NCI-H2081 treated with DMSO at 0.1 percent for 48 hours (cell line): ENCODE measurements at regions not wholly inside any gene's neighbourhood (a gene's known extent, or its start where the extent isn't known, plus 50 kb on each side); places are given as distances from the start of the nearest gene placed in this dataset.

Experiments
- DNase-seq: peaks from one replicate; lab custom pipeline; 2025; lab: John Stamatoyannopoulos, UW

DNA sequence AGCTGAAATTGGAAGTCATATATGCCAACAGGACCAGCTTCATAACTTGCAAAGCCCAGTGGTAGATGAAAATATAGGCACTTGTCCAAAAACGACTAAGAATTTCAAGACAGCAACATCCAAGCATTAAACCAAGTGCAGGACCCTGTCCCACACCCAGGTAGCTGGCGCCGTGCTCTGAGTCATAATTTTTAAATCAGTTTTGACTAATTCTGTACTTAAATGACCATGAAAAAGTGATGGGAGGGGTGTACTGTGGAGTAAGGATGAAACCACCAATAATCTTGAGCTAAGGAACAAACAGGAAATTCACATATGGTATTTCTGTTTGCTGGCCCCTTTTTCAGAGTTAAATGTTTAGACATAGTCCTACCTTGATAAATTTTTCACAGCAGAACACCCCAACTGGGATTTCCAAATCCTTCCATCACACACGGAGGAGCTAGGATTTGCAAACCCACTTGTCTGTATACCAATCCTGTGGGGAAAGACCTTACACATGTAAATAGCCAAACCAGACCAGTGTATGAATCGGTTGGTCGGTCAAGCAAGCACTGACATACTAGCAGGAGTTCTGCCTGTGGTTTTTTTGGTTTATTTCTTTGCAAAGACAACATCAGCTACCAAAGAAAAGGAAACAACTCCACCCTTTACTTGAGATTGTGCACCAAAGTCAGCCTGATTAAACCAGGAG lies 235.7 kb upstream of the RAB4A start:
- no peak for DNase-seq

DNA sequence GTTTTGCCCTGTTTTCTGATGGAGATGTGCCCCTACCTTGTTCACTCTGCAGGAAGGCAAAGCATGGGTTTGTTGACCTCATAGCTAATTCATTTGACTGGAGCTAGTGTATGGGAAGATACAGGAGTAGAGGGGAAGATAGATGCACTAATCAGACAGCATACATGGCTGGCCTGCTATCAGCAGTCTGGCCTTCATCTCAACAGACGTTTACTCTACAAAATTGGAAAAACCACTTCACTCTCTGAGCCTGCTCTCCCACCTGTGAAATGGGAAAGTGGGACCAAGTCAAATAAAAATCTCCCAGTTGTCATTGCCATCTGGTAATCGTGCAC lies 235.2 kb upstream of the RAB4A start:
- no peak for DNase-seq

DNA sequence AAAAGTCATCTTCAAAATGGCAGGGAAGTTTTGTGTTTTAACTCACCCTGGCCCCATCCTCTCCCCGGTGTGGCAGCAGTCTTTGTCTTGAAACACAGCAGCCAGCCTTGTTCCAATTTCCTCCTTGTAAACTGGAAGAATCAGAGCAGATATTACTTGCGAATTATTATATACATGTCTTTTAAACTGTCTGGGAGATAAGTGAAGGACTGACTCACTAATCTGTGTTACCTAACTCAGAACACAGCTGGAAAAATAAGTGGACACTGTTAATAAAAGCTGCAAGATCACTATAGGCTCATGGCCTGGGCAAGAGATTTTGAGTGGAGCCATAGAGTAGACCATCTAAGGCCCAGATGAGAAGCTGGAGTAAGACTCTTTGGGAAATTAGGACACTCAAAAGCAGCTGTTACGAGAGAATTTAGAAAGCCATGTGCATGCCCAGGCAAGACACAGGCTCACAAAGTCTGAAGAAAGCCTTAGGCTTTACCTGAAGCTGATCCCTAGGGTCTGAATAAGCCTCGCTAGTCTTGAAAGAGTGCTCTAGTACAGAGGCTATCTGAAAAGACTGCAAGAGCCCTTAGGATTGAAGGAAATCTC lies 233.0 kb upstream of the RAB4A start:
- no peak for DNase-seq

DNA sequence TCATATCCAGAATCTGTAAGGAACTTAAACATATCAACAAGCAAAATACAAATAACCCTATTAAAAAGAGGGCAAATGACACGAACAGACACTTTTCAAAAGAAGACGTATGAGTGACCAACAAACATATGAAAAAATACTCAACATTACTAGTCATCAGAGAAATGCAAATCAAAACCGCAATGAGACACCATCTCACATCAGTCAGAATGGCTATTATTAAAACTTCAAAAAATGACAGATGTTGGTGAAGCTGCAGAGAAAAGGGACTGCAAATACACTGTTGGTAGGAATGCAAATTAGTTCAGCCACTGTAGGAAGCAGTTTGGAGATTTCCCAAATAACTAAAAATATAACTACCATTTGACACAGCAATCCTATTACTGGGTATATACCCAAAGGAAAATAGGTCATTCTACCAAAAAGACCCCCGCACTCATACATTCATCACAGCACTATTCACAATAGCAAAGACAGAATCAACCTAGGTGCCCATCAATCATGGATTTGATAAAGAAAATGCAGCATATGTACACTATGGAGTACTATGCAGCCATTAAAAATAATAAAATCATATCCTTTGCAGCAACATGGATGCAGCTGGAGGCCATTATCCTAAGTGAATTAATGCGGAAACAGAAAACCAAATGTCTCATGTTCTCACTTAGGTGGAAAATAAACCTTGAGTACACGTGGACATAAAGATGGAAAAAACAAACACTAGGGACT lies 230.1 kb upstream of the RAB4A start:
- no peak for DNase-seq

DNA sequence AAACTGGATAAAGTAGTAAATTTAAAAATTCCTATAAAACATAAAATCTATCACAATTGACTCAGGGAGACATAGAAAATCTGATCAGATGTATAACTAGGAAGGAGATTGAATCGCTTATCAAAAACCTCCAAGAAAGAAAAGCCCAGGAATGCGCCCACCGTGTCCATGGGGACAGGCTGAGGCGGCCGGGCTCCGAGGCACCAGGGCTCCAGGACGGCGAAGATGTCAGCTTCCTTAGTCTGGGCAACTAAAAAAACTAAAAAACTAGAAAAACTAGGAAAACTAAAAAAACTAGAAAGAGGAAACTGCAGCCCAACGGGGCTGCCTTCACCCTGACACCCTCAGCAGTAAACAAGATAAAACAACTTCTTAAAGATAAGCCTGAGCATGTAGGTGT lies 229.0 kb upstream of the RAB4A start:
- DNase-seq: no peak

DNA sequence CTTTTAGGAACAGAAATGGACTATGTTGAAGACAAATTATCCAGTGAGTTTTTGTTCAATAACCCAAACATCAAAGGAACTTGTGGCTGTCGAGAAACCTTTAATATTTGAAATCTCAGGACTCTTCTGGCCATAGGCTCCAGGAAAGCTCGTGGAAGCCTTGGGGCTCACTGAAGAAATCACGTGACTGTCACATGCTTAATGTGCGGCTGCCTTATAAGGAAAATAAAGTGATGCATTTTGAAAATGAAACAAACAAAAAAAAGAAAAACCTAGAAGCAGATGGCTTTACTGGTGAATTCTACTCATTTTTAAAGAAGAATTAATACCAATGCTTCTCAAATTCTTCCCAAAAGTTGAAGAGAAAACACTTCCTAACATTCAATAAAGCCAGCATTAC lies 228.4 kb upstream of the RAB4A start:
- no peak for DNase-seq

DNA sequence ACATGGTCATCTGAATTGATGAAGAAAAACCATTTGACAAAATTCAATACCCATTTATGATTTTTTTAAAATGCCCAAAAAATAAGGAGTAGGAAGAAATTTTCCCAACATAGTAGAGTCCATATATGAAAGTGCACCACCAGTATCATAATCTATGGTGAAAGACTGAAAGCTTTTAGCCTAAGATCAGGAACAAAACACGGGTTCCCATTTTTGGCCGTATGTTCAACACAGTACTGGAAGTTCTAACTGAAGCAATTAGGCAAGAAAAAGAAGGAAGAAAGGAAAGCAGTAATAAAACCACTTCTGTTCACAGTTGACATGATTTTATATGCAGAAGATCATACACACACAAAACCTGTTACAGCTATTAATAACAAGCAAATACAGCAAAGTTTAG lies 227.8 kb upstream of the RAB4A start:
- no peak for DNase-seq

DNA sequence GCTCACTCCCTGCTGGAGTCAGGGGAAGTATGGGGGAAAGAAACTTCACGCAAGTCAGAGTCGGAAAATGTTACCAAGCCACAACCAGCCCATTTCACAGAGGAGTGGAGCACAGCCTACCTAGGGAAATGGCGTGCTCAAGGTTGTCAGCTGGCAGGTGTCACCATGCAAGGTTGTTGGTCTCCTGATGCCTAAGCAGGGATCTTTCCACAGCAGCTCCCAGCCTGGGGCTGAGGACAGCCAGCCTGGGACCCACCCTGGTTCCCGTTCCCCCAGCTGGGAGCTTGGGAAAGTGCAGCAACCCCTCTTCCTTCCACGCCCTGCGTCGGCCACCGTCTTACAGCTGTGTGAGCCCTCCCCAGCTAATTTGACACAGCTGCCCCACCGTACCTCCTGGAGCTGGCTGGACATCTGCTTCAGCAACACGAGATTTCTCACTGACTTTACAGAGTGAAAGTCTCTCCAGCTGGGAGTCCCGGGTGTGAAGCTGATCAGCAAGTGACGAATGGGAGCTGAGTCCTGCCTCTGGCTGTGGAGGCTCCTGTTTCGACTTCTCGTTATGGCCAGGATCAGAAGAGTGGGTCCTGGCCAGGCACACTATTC lies 224.6 kb upstream of the RAB4A start:
- no peak for DNase-seq

DNA sequence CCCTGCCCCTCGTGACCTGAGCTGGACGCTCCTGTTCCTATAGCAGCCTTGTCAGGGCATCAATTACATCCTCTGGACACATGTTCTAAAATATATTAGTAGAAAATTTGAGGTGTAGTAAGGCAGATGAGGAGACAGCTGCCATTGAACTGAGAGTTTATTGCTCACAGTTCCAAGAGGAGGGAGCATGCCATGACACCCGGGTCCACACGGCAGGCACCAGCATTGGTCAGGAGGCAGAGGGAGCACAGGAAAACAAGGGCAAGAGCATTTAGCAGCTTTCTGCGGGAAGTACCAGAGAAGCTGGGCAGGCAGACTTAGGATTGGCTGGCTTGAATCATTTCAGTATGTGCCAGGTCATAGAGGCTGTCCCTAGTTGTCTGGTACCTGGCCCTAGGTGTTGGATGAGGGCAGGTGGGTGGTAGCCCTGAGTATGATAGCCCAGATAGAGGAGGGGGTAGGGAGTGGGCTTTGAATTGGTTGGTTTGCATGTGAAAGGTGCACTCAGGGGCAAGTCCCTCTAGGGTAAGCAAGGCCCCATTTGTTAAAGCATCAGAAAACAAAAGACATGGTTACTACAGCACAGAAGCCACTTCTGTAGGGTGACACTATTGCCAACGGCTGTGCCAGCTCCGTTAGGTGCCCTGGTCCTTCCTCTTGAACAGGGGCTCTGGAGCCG lies 223.6 kb upstream of the RAB4A start:
- DNase-seq: no peak

DNA sequence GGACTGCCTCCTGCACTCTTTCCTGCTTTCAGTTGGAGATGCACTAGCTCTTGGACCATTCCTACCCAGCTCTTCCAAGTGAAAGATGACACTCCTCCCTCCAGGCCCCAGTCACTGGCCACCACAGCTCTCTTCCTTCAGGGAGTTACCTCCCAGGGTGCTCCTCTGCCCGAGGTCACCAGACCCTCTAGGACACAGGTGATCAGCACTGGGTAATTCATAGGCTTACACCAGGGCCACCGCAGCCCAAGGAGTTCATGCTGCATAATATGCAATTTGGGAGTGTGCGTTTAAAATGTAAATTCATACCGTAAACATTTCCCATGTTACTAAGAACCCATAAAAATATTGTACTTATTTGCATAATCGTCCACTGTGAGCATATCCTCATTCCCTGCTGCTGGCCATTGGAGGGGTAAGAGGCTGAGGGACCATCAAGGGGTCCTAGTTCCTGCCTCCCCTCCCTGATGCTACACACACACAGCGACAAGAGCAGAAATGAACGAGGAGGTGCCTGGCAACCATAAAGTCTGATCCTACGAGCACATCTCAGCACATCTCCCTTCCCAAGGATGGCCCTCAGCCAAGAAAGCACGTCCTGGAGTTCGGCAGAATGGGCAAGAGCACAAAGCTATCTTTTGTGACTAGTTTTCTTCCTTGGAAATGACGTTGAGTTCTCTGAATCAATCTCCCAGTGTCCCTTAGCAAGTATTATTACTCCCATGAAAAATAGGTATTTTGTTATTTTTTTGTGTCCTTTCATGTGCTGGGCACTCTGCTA lies 222.9 kb upstream of the RAB4A start:
- no peak for DNase-seq

DNA sequence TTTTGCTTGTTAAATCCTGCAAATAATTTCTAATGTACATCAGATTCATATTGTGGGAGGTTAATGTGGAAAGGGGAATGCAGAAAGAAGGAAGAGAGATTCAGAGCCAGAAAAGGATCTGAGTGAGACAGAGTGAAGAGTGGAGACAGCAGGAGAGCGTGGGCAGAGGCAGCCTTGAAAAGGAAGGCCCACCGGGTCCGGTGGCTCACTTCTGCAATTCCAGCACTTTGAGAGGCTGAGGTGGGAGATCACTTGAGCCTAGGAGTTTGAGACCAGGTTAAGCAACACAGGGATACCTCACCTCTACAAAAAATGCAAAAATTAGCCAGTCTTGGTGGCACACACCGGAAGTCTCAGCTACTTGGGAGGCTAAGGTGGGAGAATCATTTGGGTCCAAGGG lies 222.0 kb upstream of the RAB4A start:
- DNase-seq: no peak

DNA sequence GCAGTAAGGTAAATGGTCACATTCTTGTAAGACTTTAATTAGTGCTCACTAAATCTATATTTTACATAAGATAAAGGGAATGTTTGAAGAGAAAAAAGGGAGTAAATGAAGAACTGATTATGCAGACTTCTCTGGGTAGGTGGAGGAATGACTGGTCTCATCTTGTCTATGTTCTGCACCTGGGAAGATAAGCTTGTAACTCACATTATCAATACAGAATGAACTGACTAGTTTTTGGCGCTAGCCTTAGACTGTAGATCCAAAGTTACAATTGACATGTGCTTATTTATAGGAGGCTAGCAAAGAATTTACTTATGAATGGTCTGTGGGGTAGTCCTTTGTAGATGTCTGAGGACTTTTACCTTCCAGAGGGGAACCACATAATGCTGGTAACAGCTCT lies 214.9 kb upstream of the RAB4A start:
- DNase-seq: no peak

DNA sequence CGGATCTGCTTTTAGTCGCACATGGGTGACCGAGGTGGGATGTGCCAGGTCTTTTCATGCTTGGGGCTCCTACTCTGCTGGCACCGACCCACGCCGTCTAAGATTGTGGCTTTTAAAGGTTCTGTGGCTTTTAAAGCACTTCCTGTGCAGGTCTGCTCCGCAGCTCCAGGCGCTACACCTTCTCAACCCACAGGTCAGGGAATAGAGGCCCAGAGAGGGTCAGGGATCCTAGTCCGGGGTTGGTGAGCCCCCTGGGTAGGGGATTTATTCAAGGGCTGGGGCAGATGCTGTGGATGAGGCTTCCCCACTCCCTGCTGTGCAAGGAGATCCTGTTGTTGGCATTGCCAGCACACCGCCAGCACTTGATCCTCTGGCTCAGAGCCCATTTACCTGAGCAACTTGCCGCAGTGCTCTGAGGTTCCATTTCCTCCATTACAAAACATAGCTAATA lies 212.8 kb upstream of the RAB4A start:
- no peak for DNase-seq

DNA sequence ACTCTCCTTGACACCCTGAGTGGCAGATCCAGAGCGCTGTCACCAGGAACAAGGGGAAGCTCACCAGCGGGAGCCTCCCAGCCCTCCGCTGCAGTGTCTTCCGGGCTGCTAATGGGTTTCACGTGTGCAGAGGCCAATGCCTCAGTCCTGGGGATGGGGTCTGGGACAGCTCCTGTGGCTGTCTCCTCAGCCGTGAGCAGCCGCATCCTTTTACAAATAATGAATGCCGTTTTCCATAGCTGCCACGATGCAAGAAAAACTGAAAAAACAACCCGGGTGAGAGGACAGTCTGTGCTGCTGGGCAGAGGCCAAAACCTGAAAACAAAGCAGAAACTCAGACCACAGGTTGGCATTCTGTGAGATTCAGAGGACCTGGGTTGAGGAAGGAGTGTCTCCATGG lies 212.2 kb upstream of the RAB4A start:
- no peak for DNase-seq

DNA sequence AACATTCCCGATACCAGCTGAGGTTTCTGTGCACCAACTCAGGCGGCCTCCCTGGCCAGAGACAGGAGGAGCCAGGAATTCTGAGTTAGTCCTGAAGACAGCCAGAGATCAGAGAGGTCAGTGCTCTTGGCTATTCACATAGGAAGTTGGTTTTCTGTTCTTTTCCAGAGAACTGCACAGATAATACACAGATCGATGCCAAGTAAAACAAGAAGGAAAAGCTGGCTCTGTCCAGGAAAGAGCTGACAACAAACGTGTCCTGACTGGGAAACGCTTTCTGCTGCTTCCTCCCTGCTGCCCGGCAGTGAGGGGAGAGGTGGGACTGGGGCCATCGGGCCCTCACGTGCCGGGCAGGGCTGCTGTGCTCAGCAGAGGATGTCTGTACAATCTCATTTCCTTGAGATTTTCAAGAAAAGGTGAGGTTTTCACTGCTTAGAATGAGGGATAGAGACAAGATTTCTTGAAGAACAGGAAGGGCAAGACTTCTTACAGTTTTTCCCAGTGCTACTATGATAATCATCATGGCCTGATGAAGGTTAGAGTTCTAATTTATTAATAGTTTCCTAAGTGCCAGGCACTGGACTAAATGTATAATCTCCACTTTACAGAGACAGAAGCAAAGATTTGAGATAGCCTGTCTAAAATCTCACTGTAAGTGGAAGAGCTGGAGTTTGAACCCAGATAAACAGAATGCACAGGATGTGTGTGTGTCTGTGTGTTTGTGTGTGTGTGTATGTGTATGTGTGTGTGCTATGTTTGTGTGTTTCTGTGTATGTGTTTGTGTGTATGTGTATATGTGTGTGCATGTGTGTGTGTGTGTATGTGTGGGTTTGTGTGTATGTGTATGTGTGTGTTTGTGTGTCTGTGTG lies 211.0 kb upstream of the RAB4A start:
- no peak for DNase-seq

DNA sequence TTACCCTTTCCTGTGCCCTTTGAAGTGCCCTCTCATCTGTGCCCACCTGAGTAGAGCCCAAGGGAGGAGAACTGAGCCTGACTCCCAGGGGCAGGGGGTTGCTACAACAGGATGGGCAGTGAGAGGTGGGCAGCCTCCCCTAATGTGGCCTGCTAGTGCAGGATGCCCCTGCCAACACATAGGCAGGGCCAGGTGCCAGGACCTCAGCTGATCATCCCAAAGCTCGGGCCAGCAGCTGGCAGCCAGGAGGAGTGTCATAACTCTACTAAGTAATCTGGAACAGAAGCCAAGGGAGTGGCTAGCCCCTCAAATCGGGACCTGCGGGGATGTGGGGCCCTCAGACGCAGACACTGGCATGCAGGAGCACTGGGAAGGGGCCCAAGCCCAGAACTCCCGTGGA lies 208.8 kb upstream of the RAB4A start:
- no peak for DNase-seq

DNA sequence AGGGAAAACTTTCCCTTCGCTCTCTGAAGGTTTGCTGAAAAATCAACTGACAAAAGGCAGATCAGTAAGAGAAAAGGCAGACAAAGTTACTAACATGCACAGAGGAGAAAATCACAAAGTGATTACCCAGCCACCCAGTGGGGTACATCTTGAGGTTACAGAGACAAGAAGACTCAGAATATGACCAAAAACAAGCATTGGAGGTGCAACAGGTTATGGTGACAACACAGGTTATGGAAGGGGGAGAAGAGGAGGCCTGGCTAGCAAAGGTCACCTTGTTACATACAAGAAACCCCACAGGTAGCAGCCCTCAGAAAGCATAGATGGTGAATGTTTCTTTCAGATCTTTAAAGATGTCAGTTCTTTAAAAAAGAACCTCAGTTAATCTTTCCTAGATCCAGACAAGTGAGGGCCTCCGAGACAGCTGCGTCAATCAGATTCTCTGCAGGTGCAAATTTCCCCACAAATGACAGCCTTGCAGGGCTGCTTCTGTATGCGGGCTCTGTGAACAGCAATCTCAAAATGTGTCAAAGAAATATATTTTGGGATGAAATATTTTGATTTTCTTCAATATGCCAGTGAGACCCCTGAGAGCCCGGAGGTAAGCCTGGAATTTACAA lies 207.6 kb upstream of the RAB4A start:
- no peak for DNase-seq

DNA sequence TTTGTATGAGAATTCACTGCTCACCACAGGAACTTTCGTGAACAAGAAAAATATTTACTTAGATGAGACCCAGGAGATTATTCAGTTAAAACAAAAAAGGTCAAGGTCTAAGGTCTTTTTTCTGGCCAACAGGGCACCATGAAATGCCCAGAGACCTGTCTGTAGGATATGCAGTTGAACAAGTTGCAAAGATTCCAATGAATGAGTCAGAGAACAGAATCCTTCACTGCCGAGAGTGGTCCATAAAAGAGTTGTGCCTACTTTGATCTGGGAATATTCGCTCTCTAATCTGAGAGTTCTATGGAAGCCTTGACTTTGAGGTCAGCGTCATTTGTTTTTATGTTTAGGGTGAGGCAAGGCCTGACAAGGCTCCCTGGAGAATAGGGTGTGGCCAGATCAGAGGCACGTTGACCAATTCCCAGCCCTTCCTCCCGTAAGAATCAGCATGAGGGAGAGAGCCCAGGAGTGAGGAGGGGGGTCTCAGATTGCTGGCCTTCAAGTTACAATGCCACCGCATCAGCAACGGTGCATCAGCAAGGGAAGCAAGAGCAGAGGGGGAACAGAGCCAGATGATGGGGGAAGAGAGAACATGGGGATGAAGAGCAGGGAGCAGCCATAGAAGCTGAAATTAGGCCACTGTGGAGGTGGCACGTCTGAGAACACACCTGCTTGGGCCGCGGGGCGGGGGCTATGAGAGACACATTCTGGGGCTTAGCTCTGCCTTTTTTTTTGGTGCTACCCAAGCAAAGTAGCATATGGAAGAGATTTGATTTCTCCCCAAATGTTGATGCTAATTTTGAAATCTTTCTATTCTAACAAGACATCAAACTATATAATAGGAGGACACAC lies 206.4 kb upstream of the RAB4A start:
- no peak for DNase-seq

DNA sequence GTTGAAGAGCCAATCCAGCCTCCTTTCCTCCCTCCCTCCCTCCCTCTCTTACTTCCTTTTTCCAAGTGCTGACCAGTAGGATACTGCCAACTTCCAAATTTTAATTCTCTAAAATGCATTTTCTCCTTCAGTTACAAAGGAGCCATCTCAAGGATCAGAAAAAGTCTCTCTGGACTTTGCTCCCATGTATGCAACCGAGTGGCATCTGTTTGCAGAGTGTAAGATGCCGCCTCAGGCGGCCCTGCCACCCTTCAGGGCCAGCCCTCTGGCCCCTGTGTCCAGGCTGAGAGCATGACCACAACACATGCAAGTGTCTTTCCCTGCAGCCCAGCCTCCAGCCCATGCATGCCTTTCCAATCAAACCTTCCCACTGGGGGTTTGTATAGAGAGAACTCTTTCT lies 205.3 kb upstream of the RAB4A start:
- no peak for DNase-seq
